GM23338 (cell line): ENCODE measurements at regions not wholly inside any gene's neighbourhood (a gene's known extent, or its start where the extent isn't known, plus 50 kb on each side); places are given as distances from the start of the nearest gene placed in this dataset.

Experiments used
- CREB1 ChIP-seq: fragments of 250-450 bp; sonication (Bioruptor Pico); IDR thresholded peaks from 2 replicates; pipeline ENCODE4 v1.5.0; 2020; ENCODE audit warnings: low read depth, mild to moderate bottlenecking, moderate library complexity
- CTCF ChIP-seq, 2 experiments: fragments of 200-600 bp in 1 of 2; sonication (generic) in 1 of 2; conservative IDR thresholded peaks; 2 replicates each; pipeline versions ENCODE4 v1.5.1 to v1.6.1; 2016 to 2017; ENCODE audit warnings: antibody characterized with exemption in 2 of 2, low read depth in 2 of 2, mild to moderate bottlenecking in 2 of 2, moderate library complexity in 1 of 2
- EZH2 ChIP-seq: fragments of 200-600 bp; sonication (generic); IDR thresholded peaks from one replicate; pipeline ENCODE4 v1.8.0; 2017; ENCODE audit warnings: antibody characterized with exemption, mild to moderate bottlenecking, low read depth; ENCODE audit not compliant: unreplicated experiment
- EZH2phosphoT487 ChIP-seq: fragments of 200-600 bp; sonication (generic); IDR thresholded peaks from one replicate; pipeline ENCODE4 v1.8.1; 2018; ENCODE audit warnings: antibody characterized with exemption; ENCODE audit not compliant: unreplicated experiment
- JUNB ChIP-seq: IDR thresholded peaks from one replicate; pipeline ENCODE4 v1.6.1; 2016; ENCODE audit warnings: antibody characterized with exemption; ENCODE audit not compliant: unreplicated experiment
- NANOG ChIP-seq: IDR thresholded peaks from 2 replicates; pipeline ENCODE4 v1.6.1; 2016; ENCODE audit warnings: antibody characterized with exemption, borderline replicate concordance
- POLR2AphosphoS5 ChIP-seq: IDR thresholded peaks from 2 replicates; pipeline ENCODE4 v1.6.1; 2016; ENCODE audit warnings: antibody characterized with exemption, low read depth
- REST ChIP-seq: IDR thresholded peaks from one replicate; pipeline ENCODE4 v1.6.1; 2018; ENCODE audit warnings: antibody characterized with exemption; ENCODE audit not compliant: unreplicated experiment
- STAT1 ChIP-seq: IDR thresholded peaks from one replicate; pipeline ENCODE4 v1.6.1; 2016; ENCODE audit warnings: antibody characterized with exemption; ENCODE audit not compliant: unreplicated experiment
- ZNF114 ChIP-seq: fragments of 250-450 bp; sonication (Bioruptor Pico); IDR thresholded peaks from 2 replicates; pipeline ENCODE4 v1.5.0; 2020; ENCODE audit warnings: mild to moderate bottlenecking, moderate library complexity
- ZNF331 ChIP-seq: fragments of 250-450 bp; sonication (Bioruptor Pico); IDR thresholded peaks from 2 replicates; pipeline ENCODE4 v1.5.0; 2020; ENCODE audit warnings: low read depth, mild to moderate bottlenecking, moderate library complexity
- TF ChIP-seq, protein P1 (sequence below): fragments of 250-450 bp; sonication (Bioruptor Pico); IDR thresholded peaks from 2 replicates; pipeline ENCODE4 v1.5.0; 2020; ENCODE audit warnings: mild to moderate bottlenecking, moderate library complexity

DNA sequence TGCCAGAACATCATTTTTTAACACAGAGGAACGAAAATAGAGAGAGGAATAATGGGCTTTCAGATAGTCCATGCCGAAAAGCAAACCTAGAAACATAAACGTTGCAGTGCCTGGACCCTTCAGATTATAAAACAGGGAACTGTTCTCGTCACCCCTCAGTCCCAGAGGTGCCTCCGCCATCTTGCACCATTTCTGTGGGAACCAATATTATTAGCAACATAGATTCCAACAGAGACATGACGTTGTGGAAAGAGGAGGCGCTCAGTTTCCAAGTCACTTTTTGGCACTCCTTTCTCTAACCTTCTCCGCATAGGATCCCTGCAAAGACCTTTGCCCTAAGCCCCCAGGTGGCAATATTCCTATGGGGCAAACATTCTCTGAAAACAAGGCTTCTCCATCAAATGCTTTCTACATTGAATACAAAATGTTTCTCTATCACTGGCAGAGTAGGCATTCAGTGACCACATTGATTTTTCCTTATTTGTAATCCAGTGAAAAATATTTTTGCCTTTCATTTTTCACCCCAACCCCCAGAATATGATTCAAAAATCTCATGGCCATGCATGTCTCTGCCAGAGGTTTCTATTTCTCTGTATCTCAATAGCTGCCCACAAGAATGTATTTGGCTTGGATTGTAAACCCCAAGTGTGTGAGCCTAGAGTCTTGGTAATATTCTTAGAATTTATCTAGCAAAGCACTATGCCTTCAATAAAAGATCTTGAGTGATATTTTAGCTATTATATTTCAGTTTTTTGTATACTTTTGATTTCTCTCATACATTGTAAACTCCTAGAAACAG, 500.8 kb upstream of the WWC1 start:
- TF ChIP-seq CTCF (conservative IDR thresholded peaks at IDR 0.05; ENCODE audit: low read depth in 2 of 2) (no peak), ZNF331 (no peak), EZH2 (no peak), POLR2AphosphoS5 (no peak), JUNB (no peak), REST (no peak), EZH2phosphoT487 (no peak), NANOG (no peak), CREB1 (CRISPR knock-in tag) (no peak), STAT1 (no peak), ZNF114 (no peak)
- TF ChIP-seq, protein P1, sequence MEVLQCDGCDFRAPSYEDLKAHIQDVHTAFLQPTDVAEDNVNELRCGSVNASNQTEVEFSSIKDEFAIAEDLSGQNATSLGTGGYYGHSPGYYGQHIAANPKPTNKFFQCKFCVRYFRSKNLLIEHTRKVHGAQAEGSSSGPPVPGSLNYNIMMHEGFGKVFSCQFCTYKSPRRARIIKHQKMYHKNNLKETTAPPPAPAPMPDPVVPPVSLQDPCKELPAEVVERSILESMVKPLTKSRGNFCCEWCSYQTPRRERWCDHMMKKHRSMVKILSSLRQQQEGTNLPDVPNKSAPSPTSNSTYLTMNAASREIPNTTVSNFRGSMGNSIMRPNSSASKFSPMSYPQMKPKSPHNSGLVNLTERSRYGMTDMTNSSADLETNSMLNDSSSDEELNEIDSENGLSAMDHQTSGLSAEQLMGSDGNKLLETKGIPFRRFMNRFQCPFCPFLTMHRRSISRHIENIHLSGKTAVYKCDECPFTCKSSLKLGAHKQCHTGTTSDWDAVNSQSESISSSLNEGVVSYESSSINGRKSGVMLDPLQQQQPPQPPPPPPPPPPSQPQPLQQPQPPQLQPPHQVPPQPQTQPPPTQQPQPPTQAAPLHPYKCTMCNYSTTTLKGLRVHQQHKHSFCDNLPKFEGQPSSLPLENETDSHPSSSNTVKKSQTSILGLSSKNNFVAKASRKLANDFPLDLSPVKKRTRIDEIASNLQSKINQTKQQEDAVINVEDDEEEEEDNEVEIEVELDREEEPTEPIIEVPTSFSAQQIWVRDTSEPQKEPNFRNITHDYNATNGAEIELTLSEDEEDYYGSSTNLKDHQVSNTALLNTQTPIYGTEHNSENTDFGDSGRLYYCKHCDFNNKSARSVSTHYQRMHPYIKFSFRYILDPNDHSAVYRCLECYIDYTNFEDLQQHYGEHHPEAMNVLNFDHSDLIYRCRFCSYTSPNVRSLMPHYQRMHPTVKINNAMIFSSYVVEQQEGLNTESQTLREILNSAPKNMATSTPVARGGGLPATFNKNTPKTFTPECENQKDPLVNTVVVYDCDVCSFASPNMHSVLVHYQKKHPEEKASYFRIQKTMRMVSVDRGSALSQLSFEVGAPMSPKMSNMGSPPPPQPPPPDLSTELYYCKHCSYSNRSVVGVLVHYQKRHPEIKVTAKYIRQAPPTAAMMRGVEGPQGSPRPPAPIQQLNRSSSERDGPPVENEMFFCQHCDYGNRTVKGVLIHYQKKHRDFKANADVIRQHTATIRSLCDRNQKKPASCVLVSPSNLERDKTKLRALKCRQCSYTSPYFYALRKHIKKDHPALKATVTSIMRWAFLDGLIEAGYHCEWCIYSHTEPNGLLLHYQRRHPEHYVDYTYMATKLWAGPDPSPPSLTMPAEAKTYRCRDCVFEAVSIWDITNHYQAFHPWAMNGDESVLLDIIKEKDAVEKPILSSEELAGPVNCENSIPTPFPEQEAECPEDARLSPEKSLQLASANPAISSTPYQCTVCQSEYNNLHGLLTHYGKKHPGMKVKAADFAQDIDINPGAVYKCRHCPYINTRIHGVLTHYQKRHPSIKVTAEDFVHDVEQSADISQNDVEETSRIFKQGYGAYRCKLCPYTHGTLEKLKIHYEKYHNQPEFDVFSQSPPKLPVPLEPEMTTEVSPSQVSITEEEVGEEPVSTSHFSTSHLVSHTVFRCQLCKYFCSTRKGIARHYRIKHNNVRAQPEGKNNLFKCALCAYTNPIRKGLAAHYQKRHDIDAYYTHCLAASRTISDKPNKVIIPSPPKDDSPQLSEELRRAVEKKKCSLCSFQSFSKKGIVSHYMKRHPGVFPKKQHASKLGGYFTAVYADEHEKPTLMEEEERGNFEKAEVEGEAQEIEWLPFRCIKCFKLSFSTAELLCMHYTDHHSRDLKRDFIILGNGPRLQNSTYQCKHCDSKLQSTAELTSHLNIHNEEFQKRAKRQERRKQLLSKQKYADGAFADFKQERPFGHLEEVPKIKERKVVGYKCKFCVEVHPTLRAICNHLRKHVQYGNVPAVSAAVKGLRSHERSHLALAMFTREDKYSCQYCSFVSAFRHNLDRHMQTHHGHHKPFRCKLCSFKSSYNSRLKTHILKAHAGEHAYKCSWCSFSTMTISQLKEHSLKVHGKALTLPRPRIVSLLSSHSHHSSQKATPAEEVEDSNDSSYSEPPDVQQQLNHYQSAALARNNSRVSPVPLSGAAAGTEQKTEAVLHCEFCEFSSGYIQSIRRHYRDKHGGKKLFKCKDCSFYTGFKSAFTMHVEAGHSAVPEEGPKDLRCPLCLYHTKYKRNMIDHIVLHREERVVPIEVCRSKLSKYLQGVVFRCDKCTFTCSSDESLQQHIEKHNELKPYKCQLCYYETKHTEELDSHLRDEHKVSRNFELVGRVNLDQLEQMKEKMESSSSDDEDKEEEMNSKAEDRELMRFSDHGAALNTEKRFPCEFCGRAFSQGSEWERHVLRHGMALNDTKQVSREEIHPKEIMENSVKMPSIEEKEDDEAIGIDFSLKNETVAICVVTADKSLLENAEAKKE (CRISPR knock-in tag) = no peak
